HepG2 (cell line): ENCODE measurements at regions not wholly inside any gene's neighbourhood (a gene's known extent, or its start where the extent isn't known, plus 50 kb on each side); places are given as distances from the start of the nearest gene placed in this dataset.

Experiments used
- CBFB ChIP-seq: sonication (generic); formaldehyde crosslinking; IDR thresholded peaks from 2 replicates; pipeline ENCODE4 v1.4.0; 2020; ENCODE audit warnings: missing genetic modification reagents
- CENPT ChIP-seq: sonication (generic); formaldehyde crosslinking; IDR thresholded peaks from 2 replicates; pipeline ENCODE4 v1.8.0; 2022; ENCODE audit warnings: low read depth, mild to moderate bottlenecking, moderate library complexity, missing genetic modification reagents
- CTCF ChIP-seq: sonication (generic); formaldehyde crosslinking; IDR thresholded peaks from 2 replicates; pipeline ENCODE4 v1.5.0; 2020; ENCODE audit warnings: mild to moderate bottlenecking, missing genetic modification reagents, moderate library complexity
- NCOR1 ChIP-seq: fragments of 200-600 bp; sonication (generic); IDR thresholded peaks from 2 replicates; pipeline ENCODE4 v1.7.0; 2017; ENCODE audit warnings: antibody characterized with exemption, low read length, borderline replicate concordance
- SALL1 ChIP-seq: sonication (generic); formaldehyde crosslinking; IDR thresholded peaks from 2 replicates; pipeline ENCODE4 v1.8.0; 2022; ENCODE audit warnings: mild to moderate bottlenecking, missing genetic modification reagents
- SKIL ChIP-seq: sonication (generic); formaldehyde crosslinking; IDR thresholded peaks from 2 replicates; pipeline ENCODE4 v1.8.0; 2022; ENCODE audit warnings: missing genetic modification reagents, mild to moderate bottlenecking, moderate library complexity, borderline replicate concordance
- SRY ChIP-seq: sonication (generic); formaldehyde crosslinking; IDR thresholded peaks from 2 replicates; pipeline ENCODE4 v1.8.0; 2022; ENCODE audit warnings: mild to moderate bottlenecking, missing genetic modification reagents
- TERF1 ChIP-seq: sonication (generic); formaldehyde crosslinking; IDR thresholded peaks from 2 replicates; pipeline ENCODE4 v1.8.0; 2022; ENCODE audit warnings: mild to moderate bottlenecking, missing genetic modification reagents, moderate library complexity
- ZMAT5 ChIP-seq: sonication (generic); formaldehyde crosslinking; IDR thresholded peaks from 2 replicates; pipeline ENCODE4 v1.5.0; 2020; ENCODE audit warnings: mild to moderate bottlenecking, low read depth, missing genetic modification reagents, borderline replicate concordance
- ZNF136 ChIP-seq: sonication (generic); formaldehyde crosslinking; IDR thresholded peaks from 2 replicates; pipeline ENCODE4 v1.8.1; 2022; ENCODE audit warnings: low read depth, mild to moderate bottlenecking, moderate library complexity, missing genetic modification reagents
- ZNF160 ChIP-seq: sonication (generic); formaldehyde crosslinking; IDR thresholded peaks from 2 replicates; pipeline ENCODE4 v1.8.0; 2022; ENCODE audit warnings: mild to moderate bottlenecking, inconsistent platforms, missing genetic modification reagents
- ZNF367 ChIP-seq: sonication (generic); formaldehyde crosslinking; IDR thresholded peaks from 2 replicates; pipeline ENCODE4 v1.4.0; 2020; ENCODE audit warnings: missing genetic modification reagents, borderline replicate concordance
- ZNF570 ChIP-seq: sonication (generic); formaldehyde crosslinking; IDR thresholded peaks from 2 replicates; pipeline ENCODE4 v1.4.0; 2020; ENCODE audit warnings: mild to moderate bottlenecking, missing genetic modification reagents, borderline replicate concordance
- ZNF672 ChIP-seq: sonication (generic); formaldehyde crosslinking; IDR thresholded peaks from 2 replicates; pipeline ENCODE4 v1.8.1; 2022; ENCODE audit warnings: missing genetic modification reagents
- ZNF7 ChIP-seq: IDR thresholded peaks from 2 replicates; pipeline ENCODE4 v1.6.1; 2016; ENCODE audit warnings: missing biosample characterization, missing genetic modification reagents
- ZNF773 ChIP-seq: sonication (generic); formaldehyde crosslinking; IDR thresholded peaks from 2 replicates; pipeline ENCODE4 v1.4.0; 2020; ENCODE audit warnings: missing genetic modification reagents, borderline replicate concordance
- TF ChIP-seq, protein P1 (sequence below): sonication (generic); formaldehyde crosslinking; IDR thresholded peaks from 2 replicates; pipeline ENCODE4 v1.4.0; 2020; ENCODE audit warnings: missing genetic modification reagents
- TF ChIP-seq, protein P2 (sequence below): sonication (generic); formaldehyde crosslinking; IDR thresholded peaks from 2 replicates; pipeline ENCODE4 v1.4.0; 2020; ENCODE audit warnings: missing genetic modification reagents

DNA sequence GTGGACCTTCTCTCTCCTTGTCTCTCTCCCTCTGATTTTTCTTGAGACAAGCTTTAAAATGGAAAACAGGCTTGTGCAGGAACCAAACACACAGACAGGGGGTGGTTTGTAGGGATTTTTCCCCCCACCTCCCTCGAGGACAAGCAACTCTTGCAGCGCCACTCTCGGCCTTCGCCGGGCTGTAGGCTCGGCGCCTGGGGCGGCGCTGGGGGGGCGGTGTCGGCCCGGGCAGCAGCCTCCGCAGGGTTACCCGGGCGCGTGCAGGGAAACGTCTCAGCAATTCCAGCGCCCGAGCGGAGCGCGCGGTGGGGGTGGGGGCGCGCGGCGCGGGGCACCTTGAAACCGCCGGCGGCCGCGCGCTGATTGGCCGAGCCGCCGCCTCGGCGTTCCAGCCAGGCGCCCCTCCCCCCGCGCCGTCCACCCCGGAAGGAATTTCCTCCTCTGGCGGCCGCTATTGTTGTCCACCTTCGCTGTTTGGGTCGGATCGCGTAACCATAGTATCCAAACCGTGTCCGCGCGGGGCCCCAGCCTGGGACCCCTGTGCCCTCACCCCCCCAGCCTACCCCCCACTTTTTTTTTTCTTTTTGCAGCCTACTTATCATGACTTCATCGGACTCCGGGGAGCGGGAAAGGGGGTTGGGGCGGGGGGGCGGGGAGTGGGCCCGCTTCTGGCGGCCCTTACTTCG, 59.8 kb upstream of the ACOT11 start (continued):
- TF ChIP-seq NCOR1 (no peak), SALL1 (CRISPR knock-in tag) (peak; percentile 63; the same call in 1 of the 2 replicates), SKIL (CRISPR knock-in tag) (no peak), TERF1 (CRISPR knock-in tag) (no peak), CTCF (CRISPR knock-in tag) (peak; percentile 16), SRY (CRISPR knock-in tag) (peak; percentile 20; the same call in 1 of the 2 replicates), ZNF7 (CRISPR knock-in tag) (no peak), CBFB (CRISPR knock-in tag) (peak; percentile 57; the same call in 1 of the 2 replicates), ZNF367 (CRISPR knock-in tag) (no peak), CENPT (0 out of 2 replicates have a peak, but pooled peaks have one; percentile 46), ZNF570 (CRISPR knock-in tag) (no peak), ZNF136 (no peak), ZNF672 (CRISPR knock-in tag) (no peak), ZMAT5 (CRISPR knock-in tag) (no peak), ZNF773 (no peak), ZNF160 (CRISPR knock-in tag) (no peak)
- TF ChIP-seq, protein P1, sequence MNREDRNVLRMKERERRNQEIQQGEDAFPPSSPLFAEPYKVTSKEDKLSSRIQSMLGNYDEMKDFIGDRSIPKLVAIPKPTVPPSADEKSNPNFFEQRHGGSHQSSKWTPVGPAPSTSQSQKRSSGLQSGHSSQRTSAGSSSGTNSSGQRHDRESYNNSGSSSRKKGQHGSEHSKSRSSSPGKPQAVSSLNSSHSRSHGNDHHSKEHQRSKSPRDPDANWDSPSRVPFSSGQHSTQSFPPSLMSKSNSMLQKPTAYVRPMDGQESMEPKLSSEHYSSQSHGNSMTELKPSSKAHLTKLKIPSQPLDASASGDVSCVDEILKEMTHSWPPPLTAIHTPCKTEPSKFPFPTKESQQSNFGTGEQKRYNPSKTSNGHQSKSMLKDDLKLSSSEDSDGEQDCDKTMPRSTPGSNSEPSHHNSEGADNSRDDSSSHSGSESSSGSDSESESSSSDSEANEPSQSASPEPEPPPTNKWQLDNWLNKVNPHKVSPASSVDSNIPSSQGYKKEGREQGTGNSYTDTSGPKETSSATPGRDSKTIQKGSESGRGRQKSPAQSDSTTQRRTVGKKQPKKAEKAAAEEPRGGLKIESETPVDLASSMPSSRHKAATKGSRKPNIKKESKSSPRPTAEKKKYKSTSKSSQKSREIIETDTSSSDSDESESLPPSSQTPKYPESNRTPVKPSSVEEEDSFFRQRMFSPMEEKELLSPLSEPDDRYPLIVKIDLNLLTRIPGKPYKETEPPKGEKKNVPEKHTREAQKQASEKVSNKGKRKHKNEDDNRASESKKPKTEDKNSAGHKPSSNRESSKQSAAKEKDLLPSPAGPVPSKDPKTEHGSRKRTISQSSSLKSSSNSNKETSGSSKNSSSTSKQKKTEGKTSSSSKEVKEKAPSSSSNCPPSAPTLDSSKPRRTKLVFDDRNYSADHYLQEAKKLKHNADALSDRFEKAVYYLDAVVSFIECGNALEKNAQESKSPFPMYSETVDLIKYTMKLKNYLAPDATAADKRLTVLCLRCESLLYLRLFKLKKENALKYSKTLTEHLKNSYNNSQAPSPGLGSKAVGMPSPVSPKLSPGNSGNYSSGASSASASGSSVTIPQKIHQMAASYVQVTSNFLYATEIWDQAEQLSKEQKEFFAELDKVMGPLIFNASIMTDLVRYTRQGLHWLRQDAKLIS (CRISPR knock-in tag) = no peak
- TF ChIP-seq, protein P2, sequence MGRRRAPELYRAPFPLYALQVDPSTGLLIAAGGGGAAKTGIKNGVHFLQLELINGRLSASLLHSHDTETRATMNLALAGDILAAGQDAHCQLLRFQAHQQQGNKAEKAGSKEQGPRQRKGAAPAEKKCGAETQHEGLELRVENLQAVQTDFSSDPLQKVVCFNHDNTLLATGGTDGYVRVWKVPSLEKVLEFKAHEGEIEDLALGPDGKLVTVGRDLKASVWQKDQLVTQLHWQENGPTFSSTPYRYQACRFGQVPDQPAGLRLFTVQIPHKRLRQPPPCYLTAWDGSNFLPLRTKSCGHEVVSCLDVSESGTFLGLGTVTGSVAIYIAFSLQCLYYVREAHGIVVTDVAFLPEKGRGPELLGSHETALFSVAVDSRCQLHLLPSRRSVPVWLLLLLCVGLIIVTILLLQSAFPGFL (CRISPR knock-in tag) = no peak
